ENCODE measurements at regions not wholly inside any gene's neighbourhood (a gene's known extent, or its start where the extent isn't known, plus 50 kb on each side); places are given as distances from the start of the nearest gene placed in this dataset.

GRCh38 chr13:107900775-107901174, 314.6 kb downstream of the LIG4 start:
- TF ChIP-seq CTCF (IDR thresholded peaks at IDR 0.05), result no peak
- DNase-seq (ENCODE audit: low spot score), result no peak
- Mint-ChIP-seq H3K4me1 (ENCODE audit: low read depth) (peaks cover 9% of the 10 kb centered on the region), H3K27me3 (ENCODE audit: low read depth) (no peaks in the 10 kb centered on the region), H3K36me3 (ENCODE audit: low read depth) (no peaks in the 10 kb centered on the region), H3K4me3 (ENCODE audit: unreplicated experiment) (no peak overlapping the region), H3K27ac (ENCODE audit: unreplicated experiment) (no peak overlapping the region), H3K9me3 (ENCODE audit: low read depth) (peaks cover 6% of the 10 kb centered on the region)

GRCh38 chr13:107886118-107886517, 329.2 kb downstream of the LIG4 start:
- DNase-seq (ENCODE audit: low spot score), result no peak
- H3K4me1 Mint-ChIP-seq (ENCODE audit: low read depth), result no peaks in the 10 kb centered on the region
- H3K27me3 Mint-ChIP-seq (ENCODE audit: low read depth), result no peaks in the 10 kb centered on the region
- no peak overlapping the region for H3K4me3 Mint-ChIP-seq (ENCODE audit: unreplicated experiment)
- peaks cover 5% of the 10 kb centered on the region for H3K9me3 Mint-ChIP-seq (ENCODE audit: low read depth)
- no peak for TF ChIP-seq CTCF (IDR thresholded peaks at IDR 0.05)
- no peaks in the 10 kb centered on the region for H3K36me3 Mint-ChIP-seq (ENCODE audit: low read depth)
- H3K27ac Mint-ChIP-seq (ENCODE audit: unreplicated experiment), result no peak overlapping the region

GRCh38 chr13:107884564-107884963, 330.8 kb downstream of the LIG4 start:
- Mint-ChIP-seq H3K27me3 (ENCODE audit: low read depth) (peaks cover 5% of the 10 kb centered on the region), H3K27ac (ENCODE audit: unreplicated experiment) (no peak overlapping the region), H3K4me1 (ENCODE audit: low read depth) (no peaks in the 10 kb centered on the region), H3K36me3 (ENCODE audit: low read depth) (no peaks in the 10 kb centered on the region), H3K9me3 (ENCODE audit: low read depth) (peaks cover 18% of the 10 kb centered on the region), H3K4me3 (ENCODE audit: unreplicated experiment) (no peak overlapping the region)
- TF ChIP-seq CTCF (IDR thresholded peaks at IDR 0.05), result no peak
- DNase-seq (ENCODE audit: low spot score), result no peak

GRCh38 chr13:107883561-107884175, 331.7 kb downstream of the LIG4 start:
- Mint-ChIP-seq H3K36me3 (ENCODE audit: low read depth) (no peaks in the 10 kb centered on the region), H3K27me3 (ENCODE audit: low read depth) (peaks cover 13% of the 10 kb centered on the region), H3K4me3 (ENCODE audit: unreplicated experiment) (no peak overlapping the region), H3K27ac (ENCODE audit: unreplicated experiment) (no peak overlapping the region), H3K4me1 (ENCODE audit: low read depth) (no peaks in the 10 kb centered on the region), H3K9me3 (ENCODE audit: low read depth) (peaks cover 19% of the 10 kb centered on the region)
- no peak for DNase-seq (ENCODE audit: low spot score)
- TF ChIP-seq CTCF (IDR thresholded peaks at IDR 0.05), result no peak

- H3K4me3 Mint-ChIP-seq (ENCODE audit: unreplicated experiment), result no peak overlapping the region
- H3K27ac Mint-ChIP-seq (ENCODE audit: unreplicated experiment), result no peak overlapping the region
- no peak for DNase-seq (ENCODE audit: low spot score)
- no peaks in the 10 kb centered on the region for H3K4me1 Mint-ChIP-seq (ENCODE audit: low read depth)
- no peak for TF ChIP-seq CTCF (IDR thresholded peaks at IDR 0.05)
- H3K27me3 Mint-ChIP-seq (ENCODE audit: low read depth), result peaks cover 18% of the 10 kb centered on the region
- H3K36me3 Mint-ChIP-seq (ENCODE audit: low read depth), result peaks cover 2% of the 10 kb centered on the region
- H3K9me3 Mint-ChIP-seq (ENCODE audit: low read depth), result peaks cover 15% of the 10 kb centered on the region
Measured at GRCh38 chr13:107882708-107883560, 332.4 kb downstream of the LIG4 start.

Data from chondrocyte (in vitro differentiated cells).